ENCODE measurements at regions not wholly inside any gene's neighbourhood (a gene's known extent, or its start where the extent isn't known, plus 50 kb on each side); places are given as distances from the start of the nearest gene placed in this dataset.

DNA sequence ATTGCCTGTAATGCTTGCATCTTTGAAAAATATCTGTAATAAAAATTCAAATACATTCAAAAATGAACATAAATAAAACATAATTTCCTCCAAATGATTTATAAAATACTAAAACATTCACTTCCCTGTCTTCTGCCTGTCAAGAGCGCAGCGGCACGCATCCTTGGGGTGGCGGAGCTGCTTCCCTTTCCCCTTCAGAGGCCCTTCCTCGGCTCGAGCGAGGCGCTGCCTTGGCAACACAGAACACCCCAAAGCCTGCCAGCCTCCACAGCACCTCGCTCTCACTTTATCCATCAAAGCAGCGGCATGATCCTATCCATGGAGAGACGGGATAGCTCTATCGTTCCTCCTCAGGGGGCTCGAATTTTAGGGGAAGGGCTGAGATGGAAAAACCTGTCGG, 146.2 kb downstream of the GXYLT1 start:
- ATAC-seq (no peak), FAIRE-seq (no peak), DNase-seq (ENCODE audit: extremely low read depth in 1 of 4, low spot score in 3 of 4) (no peak)
- Histone ChIP-seq H3K9ac (ENCODE audit: insufficient read depth in 1 of 2, low read depth in 2 of 2, low read length in 2 of 2) (no peak overlapping the region), H3K4me1 (replicated peaks in 1 of 2; ENCODE audit: control insufficient read depth in 2 of 2, insufficient read depth in 2 of 2, low read length in 2 of 2) (no peaks in the 10 kb centered on the region), H3K4me3 (no peak overlapping the region), H3K79me2 (ENCODE audit: control insufficient read depth, insufficient read depth, low read length) (no peaks in the 10 kb centered on the region), H3K4me2 (ENCODE audit: insufficient read depth, low read length) (no peak overlapping the region), H3K27ac (ENCODE audit: extremely low read depth, low read depth, low read length) (no peak overlapping the region), H2AFZ (ENCODE audit: low read depth, low read length) (no peak overlapping the region), H3K9me3 (replicated peaks; ENCODE audit: control insufficient read depth, insufficient read depth, low read depth, low read length) (no peaks in the 10 kb centered on the region), H4K20me1 (replicated peaks; ENCODE audit: control insufficient read depth, insufficient read depth, low read length) (no peaks in the 10 kb centered on the region), H3K36me3 (ENCODE audit: control insufficient read depth, insufficient read depth, low read length) (no peaks in the 10 kb centered on the region), H3K27me3 (ENCODE audit: control insufficient read depth in 2 of 2, insufficient read depth in 2 of 2, low read length in 2 of 2) (no peaks in the 10 kb centered on the region; a peak in 1 of 5 replicates), H3K9me1 (ENCODE audit: control insufficient read depth, insufficient read depth, low read length) (no peaks in the 10 kb centered on the region)
- WGBS (ENCODE audit: insufficient coverage, low coverage, missing lambda C conversion rate): 3% methylated on average over 8 of the region's 14 CpGs
- ChIA-PET POLR2A (interaction anchor here (0.7 kb wide), 1 partner anchor 13 kb away, joined by 3 read pairs; no protein-coding TSS in a partner anchor), CTCF (ENCODE audit: low intra/inter-chr PET ratio) (no interaction called here)
- TF ChIP-seq PRMT5 (CRISPR knock-in tag; IDR thresholded peaks at IDR 0.05) (no peak), BHLHE40 (IDR thresholded peaks at IDR 0.05; ENCODE audit: low read length) (no peak)
- in situ Hi-C loops (cut with MboI) (no loop called here), intact Hi-C loops (cut with micrococcal nuclease) (no loop called here)
- no TSS peak for BruUV-seq (replicated peaks)

DNA sequence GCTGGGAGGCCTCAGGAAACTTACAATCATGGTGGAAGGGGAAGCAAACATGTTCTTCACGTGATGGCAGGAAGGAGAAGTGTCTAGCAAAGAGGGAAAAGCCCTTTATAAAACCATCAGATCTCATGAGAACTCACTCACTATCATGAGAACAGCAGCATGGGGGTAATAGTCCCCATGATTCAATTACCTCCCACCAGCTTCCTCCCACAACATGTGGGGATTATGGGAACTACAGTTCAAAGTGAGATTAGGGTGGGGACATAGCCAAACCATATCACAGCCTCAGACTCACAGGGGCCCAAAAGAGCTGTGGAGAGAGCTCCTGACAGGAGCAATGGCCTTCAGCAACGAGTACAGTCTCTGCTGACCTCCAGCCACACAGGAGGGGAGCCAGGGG, 151.4 kb downstream of the GXYLT1 start:
- POLR2A ChIA-PET: interaction anchor here (1.2 kb wide), 1 partner anchor 14 kb away, joined by 3 read pairs; no protein-coding TSS in a partner anchor
- no peak for FAIRE-seq
- TF ChIP-seq ZNF134 (CRISPR knock-in tag; conservative IDR thresholded peaks at IDR 0.05) (no peak), DIDO1 (tag; IDR thresholded peaks at IDR 0.05; ENCODE audit: low read depth) (no peak), PML (IDR thresholded peaks at IDR 0.05; ENCODE audit: low read length) (no peak), YY1 (IDR thresholded peaks at IDR 0.05; ENCODE audit: borderline replicate concordance in 1 of 3, control insufficient read depth in 1 of 3, extremely low read depth in 1 of 3, insufficient read depth in 3 of 3, insufficient read length in 1 of 3, insufficient replicate concordance in 2 of 3, low read depth in 1 of 3, low read length in 2 of 3) (no peak), ATF1 (CRISPR knock-in tag; IDR thresholded peaks at IDR 0.05) (no peak), ATF1 (tag; IDR thresholded peaks at IDR 0.05) (no peak), RFX7 (CRISPR knock-in tag; IDR thresholded peaks at IDR 0.05) (no peak), NELFE (IDR thresholded peaks at IDR 0.05; ENCODE audit: insufficient read depth, insufficient read length) (no peak)
- TF ChIP-seq, protein P1, sequence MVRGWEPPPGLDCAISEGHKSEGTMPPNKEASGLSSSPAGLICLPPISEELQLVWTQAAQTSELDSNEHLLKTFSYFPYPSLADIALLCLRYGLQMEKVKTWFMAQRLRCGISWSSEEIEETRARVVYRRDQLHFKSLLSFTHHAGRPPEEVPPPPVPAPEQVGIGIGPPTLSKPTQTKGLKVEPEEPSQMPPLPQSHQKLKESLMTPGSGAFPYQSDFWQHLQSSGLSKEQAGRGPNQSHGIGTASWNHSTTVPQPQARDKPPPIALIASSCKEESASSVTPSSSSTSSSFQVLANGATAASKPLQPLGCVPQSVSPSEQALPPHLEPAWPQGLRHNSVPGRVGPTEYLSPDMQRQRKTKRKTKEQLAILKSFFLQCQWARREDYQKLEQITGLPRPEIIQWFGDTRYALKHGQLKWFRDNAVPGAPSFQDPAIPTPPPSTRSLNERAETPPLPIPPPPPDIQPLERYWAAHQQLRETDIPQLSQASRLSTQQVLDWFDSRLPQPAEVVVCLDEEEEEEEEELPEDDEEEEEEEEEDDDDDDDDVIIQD (CRISPR knock-in tag; IDR thresholded peaks at IDR 0.05): no peak
- TF ChIP-seq, protein P2, sequence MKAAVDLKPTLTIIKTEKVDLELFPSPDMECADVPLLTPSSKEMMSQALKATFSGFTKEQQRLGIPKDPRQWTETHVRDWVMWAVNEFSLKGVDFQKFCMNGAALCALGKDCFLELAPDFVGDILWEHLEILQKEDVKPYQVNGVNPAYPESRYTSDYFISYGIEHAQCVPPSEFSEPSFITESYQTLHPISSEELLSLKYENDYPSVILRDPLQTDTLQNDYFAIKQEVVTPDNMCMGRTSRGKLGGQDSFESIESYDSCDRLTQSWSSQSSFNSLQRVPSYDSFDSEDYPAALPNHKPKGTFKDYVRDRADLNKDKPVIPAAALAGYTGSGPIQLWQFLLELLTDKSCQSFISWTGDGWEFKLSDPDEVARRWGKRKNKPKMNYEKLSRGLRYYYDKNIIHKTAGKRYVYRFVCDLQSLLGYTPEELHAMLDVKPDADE (conservative IDR thresholded peaks at IDR 0.05; ENCODE audit: control insufficient read depth, low read depth, low read length): no peak
- TF ChIP-seq, protein P3, sequence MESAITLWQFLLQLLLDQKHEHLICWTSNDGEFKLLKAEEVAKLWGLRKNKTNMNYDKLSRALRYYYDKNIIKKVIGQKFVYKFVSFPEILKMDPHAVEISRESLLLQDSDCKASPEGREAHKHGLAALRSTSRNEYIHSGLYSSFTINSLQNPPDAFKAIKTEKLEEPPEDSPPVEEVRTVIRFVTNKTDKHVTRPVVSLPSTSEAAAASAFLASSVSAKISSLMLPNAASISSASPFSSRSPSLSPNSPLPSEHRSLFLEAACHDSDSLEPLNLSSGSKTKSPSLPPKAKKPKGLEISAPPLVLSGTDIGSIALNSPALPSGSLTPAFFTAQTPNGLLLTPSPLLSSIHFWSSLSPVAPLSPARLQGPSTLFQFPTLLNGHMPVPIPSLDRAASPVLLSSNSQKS (CRISPR knock-in tag; IDR thresholded peaks at IDR 0.05): no peak

More for the DNA sequence above, 151.4 kb downstream of the GXYLT1 start:
- no peaks in the 10 kb centered on the region for H3K79me2 ChIP-seq (ENCODE audit: control insufficient read depth, insufficient read depth, low read length)
- H3K36me3 ChIP-seq (ENCODE audit: control insufficient read depth, insufficient read depth, low read length): no peaks in the 10 kb centered on the region
- no peak overlapping the region for H3K4me2 ChIP-seq (ENCODE audit: insufficient read depth, low read length)
- no peaks in the 10 kb centered on the region for H4K20me1 ChIP-seq (replicated peaks; ENCODE audit: control insufficient read depth, insufficient read depth, low read length)
- no peaks in the 10 kb centered on the region for H3K9me3 ChIP-seq (replicated peaks; ENCODE audit: control insufficient read depth, insufficient read depth, low read depth, low read length)
- H3K9me1 ChIP-seq (ENCODE audit: control insufficient read depth, insufficient read depth, low read length): no peaks in the 10 kb centered on the region
- no peak overlapping the region for H3K9ac ChIP-seq (ENCODE audit: insufficient read depth in 1 of 2, low read depth in 2 of 2, low read length in 2 of 2)
- no peak overlapping the region for H3K4me3 ChIP-seq
- WGBS (ENCODE audit: insufficient coverage, low coverage, missing lambda C conversion rate): 0% methylated on average over 2 of the region's 2 CpGs
- DNase-seq (ENCODE audit: extremely low read depth in 1 of 4, low spot score in 3 of 4) (no peak), ATAC-seq (no peak)
- BruUV-seq (replicated peaks): no TSS peak
- CTCF ChIA-PET (ENCODE audit: low intra/inter-chr PET ratio): no interaction called here
- no peaks in the 10 kb centered on the region for H3K27me3 ChIP-seq (ENCODE audit: control insufficient read depth in 2 of 2, insufficient read depth in 2 of 2, low read length in 2 of 2)
- H2AFZ ChIP-seq (ENCODE audit: low read depth, low read length): no peak overlapping the region
- intact Hi-C loops (cut with micrococcal nuclease) (no loop called here), in situ Hi-C loops (cut with MboI) (no loop called here)
- no peak overlapping the region for H3K27ac ChIP-seq (ENCODE audit: extremely low read depth, low read depth, low read length)
- no peaks in the 10 kb centered on the region for H3K4me1 ChIP-seq (replicated peaks in 1 of 2; ENCODE audit: control insufficient read depth in 2 of 2, insufficient read depth in 2 of 2, low read length in 2 of 2)

All from K562 (cell line).